ENCODE measurements at regions not wholly inside any gene's neighbourhood (a gene's known extent, or its start where the extent isn't known, plus 50 kb on each side); places are given as distances from the start of the nearest gene placed in this dataset.

- DNase-seq, result no peak
- Histone ChIP-seq H3K27me3 (peaks cover 31% of the 10 kb centered on the region), H3K9me3 (no peaks in the 10 kb centered on the region), H3K4me1 (no peaks in the 10 kb centered on the region), H3K36me3 (no peaks in the 10 kb centered on the region), H3K4me3 (ENCODE audit: low read depth, low read length) (no peak overlapping the region)
- no peak for TF ChIP-seq CTCF (IDR thresholded peaks at IDR 0.05; ENCODE audit: low read depth, low read length)
Observed at GRCh38 chr6:1522779-1523178, 86.9 kb upstream of the FOXC1 start.

GRCh38 chr6:1524040-1524480 lies 85.7 kb upstream of the FOXC1 start:
- TF ChIP-seq CTCF (IDR thresholded peaks at IDR 0.05; ENCODE audit: low read depth, low read length), result no peak
- no peak for DNase-seq
- Histone ChIP-seq H3K4me1 (no peaks in the 10 kb centered on the region), H3K9me3 (no peaks in the 10 kb centered on the region), H3K36me3 (no peaks in the 10 kb centered on the region), H3K4me3 (ENCODE audit: low read depth, low read length) (no peak overlapping the region), H3K27me3 (peaks cover 26% of the 10 kb centered on the region; the same call in 1 of the 2 replicates)

GRCh38 chr6:1525364-1526038 lies 84.2 kb upstream of the FOXC1 start:
- no peak overlapping the region for H3K4me3 ChIP-seq (ENCODE audit: low read depth, low read length)
- no peak for DNase-seq
- H3K9me3 ChIP-seq, result no peaks in the 10 kb centered on the region
- no peaks in the 10 kb centered on the region for H3K36me3 ChIP-seq
- no peak for TF ChIP-seq CTCF (IDR thresholded peaks at IDR 0.05; ENCODE audit: low read depth, low read length)
- H3K4me1 ChIP-seq, result no peaks in the 10 kb centered on the region
- H3K27me3 ChIP-seq, result peaks cover 26% of the 10 kb centered on the region; the same call in 1 of the 2 replicates

GRCh38 chr6:1526398-1527072 lies 83.2 kb upstream of the FOXC1 start:
- DNase-seq, result no peak
- Histone ChIP-seq H3K27me3 (peaks cover 26% of the 10 kb centered on the region; the same call in 1 of the 2 replicates), H3K4me1 (no peaks in the 10 kb centered on the region), H3K4me3 (ENCODE audit: low read depth, low read length) (no peak overlapping the region), H3K9me3 (no peaks in the 10 kb centered on the region), H3K36me3 (no peaks in the 10 kb centered on the region)
- no peak for TF ChIP-seq CTCF (IDR thresholded peaks at IDR 0.05; ENCODE audit: low read depth, low read length)

GRCh38 chr6:1527073-1527457 lies 82.7 kb upstream of the FOXC1 start:
- TF ChIP-seq CTCF (IDR thresholded peaks at IDR 0.05; ENCODE audit: low read depth, low read length), result no peak
- no peak for DNase-seq
- no peaks in the 10 kb centered on the region for H3K4me1 ChIP-seq
- H3K27me3 ChIP-seq, result peaks cover 21% of the 10 kb centered on the region; the same call in 1 of the 2 replicates
- H3K9me3 ChIP-seq, result no peaks in the 10 kb centered on the region
- H3K36me3 ChIP-seq, result no peaks in the 10 kb centered on the region
- H3K4me3 ChIP-seq (ENCODE audit: low read depth, low read length), result no peak overlapping the region

GRCh38 chr6:1535295-1535694 lies 74.4 kb upstream of the FOXC1 start:
- Histone ChIP-seq H3K27me3 (peaks cover 24% of the 10 kb centered on the region), H3K4me1 (no peaks in the 10 kb centered on the region), H3K9me3 (no peaks in the 10 kb centered on the region), H3K4me3 (ENCODE audit: low read depth, low read length) (no peak overlapping the region), H3K36me3 (no peaks in the 10 kb centered on the region)
- TF ChIP-seq CTCF (IDR thresholded peaks at IDR 0.05; ENCODE audit: low read depth, low read length), result no peak
- DNase-seq, result no peak

Measured in BE2C (cell line).